ENCODE measurements at regions not wholly inside any gene's neighbourhood (a gene's known extent, or its start where the extent isn't known, plus 50 kb on each side); places are given as distances from the start of the nearest gene placed in this dataset.

- no peak for TF ChIP-seq EZH2 (IDR thresholded peaks at IDR 0.05; ENCODE audit: borderline replicate concordance, low read depth, low read length, severe bottlenecking)
- no peak for TF ChIP-seq CTCF (IDR thresholded peaks at IDR 0.05; ENCODE audit: borderline replicate concordance, extremely low read depth, low read length, poor library complexity, severe bottlenecking)
- Histone ChIP-seq H3K4me3 (ENCODE audit: low read depth in 1 of 2, low read length in 2 of 2) (no peak overlapping the region), H3K36me3 (ENCODE audit: insufficient read depth, low read length) (no peaks in the 10 kb centered on the region), H3K4me1 (ENCODE audit: insufficient read depth, low read length) (no peaks in the 10 kb centered on the region), H3K27ac (ENCODE audit: low read length) (no peak overlapping the region), H3K27me3 (ENCODE audit: insufficient read depth, low read length, poor library complexity) (no peaks in the 10 kb centered on the region), H3K79me2 (ENCODE audit: insufficient read depth, low read length) (no peaks in the 10 kb centered on the region), H2AFZ (ENCODE audit: low read depth, low read length) (no peak overlapping the region), H4K20me1 (ENCODE audit: insufficient read depth, low read length) (no peaks in the 10 kb centered on the region), H3K9ac (ENCODE audit: low read depth, low read length) (no peak overlapping the region), H3K9me3 (ENCODE audit: insufficient read depth, low read length, severe bottlenecking) (no peaks in the 10 kb centered on the region), H3K4me2 (ENCODE audit: insufficient read depth, low read length) (no peak overlapping the region)
- DNase-seq: no peak
- ATAC-seq (ENCODE audit: insufficient read depth, low read depth): no peak
Measured at GRCh38 chr9:85114799-85115198, 445.3 kb downstream of the NTRK2 start.

GRCh38 chr9:85112933-85113418 is 443.4 kb downstream of the NTRK2 start:
- no peaks in the 10 kb centered on the region for H3K4me1 ChIP-seq (ENCODE audit: insufficient read depth, low read length)
- H3K9me3 ChIP-seq (ENCODE audit: insufficient read depth, low read length, severe bottlenecking): no peaks in the 10 kb centered on the region
- no peaks in the 10 kb centered on the region for H3K27me3 ChIP-seq (ENCODE audit: insufficient read depth, low read length, poor library complexity)
- TF ChIP-seq CTCF (IDR thresholded peaks at IDR 0.05; ENCODE audit: borderline replicate concordance, extremely low read depth, low read length, poor library complexity, severe bottlenecking) (no peak), EZH2 (IDR thresholded peaks at IDR 0.05; ENCODE audit: borderline replicate concordance, low read depth, low read length, severe bottlenecking) (no peak)
- H3K4me2 ChIP-seq (ENCODE audit: insufficient read depth, low read length): no peak overlapping the region
- H4K20me1 ChIP-seq (ENCODE audit: insufficient read depth, low read length): no peaks in the 10 kb centered on the region
- ATAC-seq (ENCODE audit: insufficient read depth, low read depth): no peak
- H3K9ac ChIP-seq (ENCODE audit: low read depth, low read length): no peak overlapping the region
- no peak overlapping the region for H3K4me3 ChIP-seq (ENCODE audit: low read depth in 1 of 2, low read length in 2 of 2)
- no peaks in the 10 kb centered on the region for H3K36me3 ChIP-seq (ENCODE audit: insufficient read depth, low read length)
- H2AFZ ChIP-seq (ENCODE audit: low read depth, low read length): no peak overlapping the region
- no peaks in the 10 kb centered on the region for H3K79me2 ChIP-seq (ENCODE audit: insufficient read depth, low read length)
- H3K27ac ChIP-seq (ENCODE audit: low read length): no peak overlapping the region
- no peak for DNase-seq

- Histone ChIP-seq H3K36me3 (ENCODE audit: insufficient read depth, low read length) (no peaks in the 10 kb centered on the region), H3K9me3 (ENCODE audit: insufficient read depth, low read length, severe bottlenecking) (no peaks in the 10 kb centered on the region), H3K4me2 (ENCODE audit: insufficient read depth, low read length) (no peak overlapping the region), H3K9ac (ENCODE audit: low read depth, low read length) (no peak overlapping the region), H3K27ac (ENCODE audit: low read length) (no peak overlapping the region), H3K79me2 (ENCODE audit: insufficient read depth, low read length) (no peaks in the 10 kb centered on the region), H3K4me3 (ENCODE audit: low read depth in 1 of 2, low read length in 2 of 2) (no peak overlapping the region), H4K20me1 (ENCODE audit: insufficient read depth, low read length) (no peaks in the 10 kb centered on the region), H3K4me1 (ENCODE audit: insufficient read depth, low read length) (no peaks in the 10 kb centered on the region), H3K27me3 (ENCODE audit: insufficient read depth, low read length, poor library complexity) (no peaks in the 10 kb centered on the region), H2AFZ (ENCODE audit: low read depth, low read length) (no peak overlapping the region)
- no peak for DNase-seq
- no peak for TF ChIP-seq EZH2 (IDR thresholded peaks at IDR 0.05; ENCODE audit: borderline replicate concordance, low read depth, low read length, severe bottlenecking)
- no peak for TF ChIP-seq CTCF (IDR thresholded peaks at IDR 0.05; ENCODE audit: borderline replicate concordance, extremely low read depth, low read length, poor library complexity, severe bottlenecking)
- no peak for ATAC-seq (ENCODE audit: insufficient read depth, low read depth)
Measured at GRCh38 chr9:85112391-85112790, 442.9 kb downstream of the NTRK2 start.

- no peak overlapping the region for H3K9ac ChIP-seq (ENCODE audit: low read depth, low read length)
- H3K4me2 ChIP-seq (ENCODE audit: insufficient read depth, low read length): no peak overlapping the region
- no peaks in the 10 kb centered on the region for H3K9me3 ChIP-seq (ENCODE audit: insufficient read depth, low read length, severe bottlenecking)
- no peaks in the 10 kb centered on the region for H3K27me3 ChIP-seq (ENCODE audit: insufficient read depth, low read length, poor library complexity)
- no peak for DNase-seq
- H3K4me3 ChIP-seq (ENCODE audit: low read depth in 1 of 2, low read length in 2 of 2): no peak overlapping the region
- TF ChIP-seq EZH2 (IDR thresholded peaks at IDR 0.05; ENCODE audit: borderline replicate concordance, low read depth, low read length, severe bottlenecking): no peak
- TF ChIP-seq CTCF (IDR thresholded peaks at IDR 0.05; ENCODE audit: borderline replicate concordance, extremely low read depth, low read length, poor library complexity, severe bottlenecking): no peak
- no peak overlapping the region for H2AFZ ChIP-seq (ENCODE audit: low read depth, low read length)
- no peaks in the 10 kb centered on the region for H3K36me3 ChIP-seq (ENCODE audit: insufficient read depth, low read length)
- no peak for ATAC-seq (ENCODE audit: insufficient read depth, low read depth)
- H3K4me1 ChIP-seq (ENCODE audit: insufficient read depth, low read length): no peaks in the 10 kb centered on the region
- no peaks in the 10 kb centered on the region for H4K20me1 ChIP-seq (ENCODE audit: insufficient read depth, low read length)
- H3K79me2 ChIP-seq (ENCODE audit: insufficient read depth, low read length): no peaks in the 10 kb centered on the region
- H3K27ac ChIP-seq (ENCODE audit: low read length): no peak overlapping the region
Measured at GRCh38 chr9:85108746-85109145, 439.2 kb downstream of the NTRK2 start.

Data from DND-41 (cell line).